ENCODE measurements at regions not wholly inside any gene's neighbourhood (a gene's known extent, or its start where the extent isn't known, plus 50 kb on each side); places are given as distances from the start of the nearest gene placed in this dataset.

GRCh38 chr2:108118996-108119395, 120.8 kb upstream of the SULT1C3 start:
- no peak overlapping the region for H3K27ac Mint-ChIP-seq
- H3K4me3 Mint-ChIP-seq (ENCODE audit: low read depth), result no peak overlapping the region
- TF ChIP-seq CTCF (IDR thresholded peaks at IDR 0.05; ENCODE audit: unreplicated experiment), result no peak
- H3K4me1 Mint-ChIP-seq (ENCODE audit: low read depth), result peaks cover 13% of the 10 kb centered on the region
- peaks cover 4% of the 10 kb centered on the region for H3K36me3 Mint-ChIP-seq (ENCODE audit: insufficient read depth)
- no peak for DNase-seq (ENCODE audit: low spot score, unreplicated experiment)
- peaks cover 2% of the 10 kb centered on the region for H3K27me3 Mint-ChIP-seq
- peaks cover 1% of the 10 kb centered on the region for H3K9me3 Mint-ChIP-seq (ENCODE audit: low read depth)

DNA sequence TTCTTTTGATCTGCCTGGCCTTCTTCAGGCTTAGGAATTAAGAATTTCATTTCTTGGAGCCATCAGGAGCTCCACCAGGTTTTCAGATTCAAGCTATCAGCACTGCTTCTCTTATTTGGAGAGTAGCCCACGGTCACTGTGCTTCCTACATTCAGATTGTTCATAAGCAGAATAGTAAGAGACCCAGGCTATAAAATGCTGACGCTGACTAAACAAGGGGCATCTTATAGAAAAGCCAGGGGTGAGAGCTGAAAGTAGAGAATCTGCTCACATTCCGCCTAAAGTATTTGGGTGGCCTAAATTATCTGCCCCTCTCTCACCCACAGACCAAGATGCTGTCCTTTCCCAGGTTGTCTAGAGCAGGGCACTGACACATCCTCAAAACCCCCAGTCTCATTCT, 120.3 kb upstream of the SULT1C3 start:
- no peak for DNase-seq (ENCODE audit: low spot score, unreplicated experiment)
- no peak overlapping the region for H3K4me3 Mint-ChIP-seq (ENCODE audit: low read depth)
- H3K27me3 Mint-ChIP-seq, result no peaks in the 10 kb centered on the region
- TF ChIP-seq CTCF (IDR thresholded peaks at IDR 0.05; ENCODE audit: unreplicated experiment), result no peak
- peaks cover 2% of the 10 kb centered on the region for H3K36me3 Mint-ChIP-seq (ENCODE audit: insufficient read depth)
- no peak overlapping the region for H3K27ac Mint-ChIP-seq
- H3K9me3 Mint-ChIP-seq (ENCODE audit: low read depth), result no peaks in the 10 kb centered on the region
- H3K4me1 Mint-ChIP-seq (ENCODE audit: low read depth), result peaks cover 13% of the 10 kb centered on the region

DNA sequence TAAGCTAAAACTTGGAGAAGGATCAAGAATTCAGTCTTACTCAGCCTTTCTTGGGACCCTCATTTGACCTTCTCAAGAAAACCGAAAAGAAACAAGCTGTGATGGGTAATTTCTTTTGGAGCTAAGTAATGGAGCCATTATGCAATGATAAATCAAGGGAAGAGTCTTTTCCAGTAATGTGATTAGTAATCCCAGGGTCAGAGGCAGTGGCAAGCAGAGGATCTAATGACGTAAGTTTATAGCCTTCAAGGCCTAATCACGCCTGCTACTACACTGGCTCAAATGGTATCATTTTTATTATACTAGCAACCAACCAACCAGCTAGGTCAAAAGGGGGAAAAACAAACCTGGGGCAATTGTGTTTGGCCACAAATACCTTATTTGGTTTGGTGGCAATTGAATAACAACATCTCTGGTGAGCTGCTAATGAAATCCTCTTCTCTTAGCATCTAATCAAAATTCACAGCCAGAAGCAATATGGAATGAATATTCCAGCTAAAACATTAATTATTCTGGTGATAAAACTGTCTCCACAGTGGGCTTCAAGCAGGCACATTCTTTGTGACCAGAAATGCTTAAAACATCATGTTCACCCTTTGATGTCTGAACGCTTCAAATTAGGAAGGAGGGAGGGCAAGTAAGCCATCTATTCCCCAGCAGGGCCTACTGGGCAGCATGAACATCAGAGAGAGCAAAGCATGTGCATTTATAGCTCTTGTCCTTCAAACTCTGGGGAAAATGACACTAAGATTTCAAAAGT, 114.9 kb upstream of the SULT1C3 start:
- H3K27ac Mint-ChIP-seq, result no peak overlapping the region
- peaks cover under 1% of the 10 kb centered on the region for H3K4me1 Mint-ChIP-seq (ENCODE audit: low read depth)
- H3K27me3 Mint-ChIP-seq, result no peaks in the 10 kb centered on the region
- no peak for DNase-seq (ENCODE audit: low spot score, unreplicated experiment)
- no peak for TF ChIP-seq CTCF (IDR thresholded peaks at IDR 0.05; ENCODE audit: unreplicated experiment)
- no peaks in the 10 kb centered on the region for H3K9me3 Mint-ChIP-seq (ENCODE audit: low read depth)
- H3K36me3 Mint-ChIP-seq (ENCODE audit: insufficient read depth), result no peaks in the 10 kb centered on the region
- H3K4me3 Mint-ChIP-seq (ENCODE audit: low read depth), result no peak overlapping the region

GRCh38 chr2:108125581-108125980, 114.2 kb upstream of the SULT1C3 start:
- DNase-seq (ENCODE audit: low spot score, unreplicated experiment), result no peak
- Mint-ChIP-seq H3K36me3 (ENCODE audit: insufficient read depth) (no peaks in the 10 kb centered on the region), H3K9me3 (ENCODE audit: low read depth) (no peaks in the 10 kb centered on the region)

DNA sequence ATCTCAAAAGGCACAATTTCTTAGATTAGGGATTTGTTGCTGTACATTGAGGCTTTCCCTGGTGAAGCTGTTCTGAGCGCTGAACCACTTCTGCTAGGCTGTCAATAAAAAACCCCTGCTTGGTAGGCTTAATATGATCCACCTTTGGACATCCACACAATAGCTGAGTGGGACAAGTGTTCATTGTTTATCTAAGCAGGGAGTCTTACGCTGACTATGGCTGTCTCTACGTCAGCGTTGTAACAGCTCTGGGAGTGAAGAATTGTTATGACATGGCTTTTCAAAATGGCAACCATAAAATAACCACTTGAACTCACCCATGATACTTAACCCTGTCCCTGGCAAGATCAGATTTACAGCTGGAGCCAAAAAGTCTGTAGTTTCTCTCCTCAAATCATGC, 111.5 kb upstream of the SULT1C3 start:
- TF ChIP-seq CTCF (IDR thresholded peaks at IDR 0.05; ENCODE audit: unreplicated experiment), result no peak
- Mint-ChIP-seq H3K27ac (no peak overlapping the region), H3K4me3 (ENCODE audit: low read depth) (no peak overlapping the region), H3K4me1 (ENCODE audit: low read depth) (no peaks in the 10 kb centered on the region), H3K36me3 (ENCODE audit: insufficient read depth) (no peaks in the 10 kb centered on the region), H3K9me3 (ENCODE audit: low read depth) (peaks cover 6% of the 10 kb centered on the region), H3K27me3 (no peaks in the 10 kb centered on the region)
- DNase-seq (ENCODE audit: low spot score, unreplicated experiment), result no peak

More at GRCh38 chr2:108125581-108125980, 114.2 kb upstream of the SULT1C3 start:
- Mint-ChIP-seq H3K27me3 (no peaks in the 10 kb centered on the region), H3K27ac (no peak overlapping the region), H3K4me1 (ENCODE audit: low read depth) (no peaks in the 10 kb centered on the region), H3K4me3 (ENCODE audit: low read depth) (no peak overlapping the region)
- no peak for TF ChIP-seq CTCF (IDR thresholded peaks at IDR 0.05; ENCODE audit: unreplicated experiment)
